ENCODE measurements at regions not wholly inside any gene's neighbourhood (a gene's known extent, or its start where the extent isn't known, plus 50 kb on each side); places are given as distances from the start of the nearest gene placed in this dataset.

DNA sequence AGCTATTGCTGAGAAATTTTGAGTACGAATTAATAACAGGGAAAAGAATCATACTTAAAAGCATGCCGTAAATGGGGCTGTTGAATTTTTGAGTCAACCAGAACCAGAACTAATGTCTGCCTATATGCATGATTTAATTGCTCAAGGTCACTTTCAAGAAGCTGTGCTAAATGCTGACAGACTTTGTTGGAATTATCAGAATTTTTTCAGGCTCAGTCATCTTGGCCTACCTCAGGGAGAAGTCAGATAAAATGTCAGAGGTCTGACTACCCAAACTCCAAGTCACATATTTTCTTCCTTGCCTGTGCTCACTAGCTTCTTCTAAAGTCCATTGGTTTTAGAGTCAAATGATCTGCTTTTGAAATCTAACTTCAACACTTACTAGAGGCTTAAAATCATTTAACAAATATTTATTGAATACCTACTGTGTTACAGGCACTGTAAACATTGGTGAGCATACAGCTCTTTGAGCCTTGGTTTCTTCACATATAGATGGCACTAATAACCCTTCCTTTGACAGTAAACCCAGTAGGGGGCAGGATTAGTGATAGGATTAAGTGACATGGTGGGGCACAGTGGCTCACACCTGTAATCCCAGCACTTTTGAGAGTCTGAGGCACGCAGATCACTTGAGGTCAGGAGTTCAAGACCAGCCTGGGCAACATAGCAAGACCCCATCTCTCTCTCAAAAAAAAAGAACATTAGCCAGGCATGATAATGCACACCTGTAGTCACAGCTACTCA lies 121.2 kb upstream of the SLC44A3 start:
- BruUV-seq (replicated peaks), result no TSS peak
- ChIA-PET POLR2A (ENCODE audit: unreplicated experiment) (interaction anchor here (0.6 to 0.7 kb wide), 4 partner anchors 17 to 451 kb away, joined by 4 to 7 read pairs (median 6); no protein-coding TSS in a partner anchor), CTCF (interaction anchor here (0.6 kb wide), 3 partner anchors 38 to 344 kb away, joined by 3 read pairs; no protein-coding TSS in a partner anchor)
- intact Hi-C loops (cut with micrococcal nuclease; ENCODE audit: unreplicated experiment), result no loop called here
- TF ChIP-seq EZH2 (IDR thresholded peaks at IDR 0.05; ENCODE audit: low read depth), result no peak
- TF ChIP-seq, protein P1, sequence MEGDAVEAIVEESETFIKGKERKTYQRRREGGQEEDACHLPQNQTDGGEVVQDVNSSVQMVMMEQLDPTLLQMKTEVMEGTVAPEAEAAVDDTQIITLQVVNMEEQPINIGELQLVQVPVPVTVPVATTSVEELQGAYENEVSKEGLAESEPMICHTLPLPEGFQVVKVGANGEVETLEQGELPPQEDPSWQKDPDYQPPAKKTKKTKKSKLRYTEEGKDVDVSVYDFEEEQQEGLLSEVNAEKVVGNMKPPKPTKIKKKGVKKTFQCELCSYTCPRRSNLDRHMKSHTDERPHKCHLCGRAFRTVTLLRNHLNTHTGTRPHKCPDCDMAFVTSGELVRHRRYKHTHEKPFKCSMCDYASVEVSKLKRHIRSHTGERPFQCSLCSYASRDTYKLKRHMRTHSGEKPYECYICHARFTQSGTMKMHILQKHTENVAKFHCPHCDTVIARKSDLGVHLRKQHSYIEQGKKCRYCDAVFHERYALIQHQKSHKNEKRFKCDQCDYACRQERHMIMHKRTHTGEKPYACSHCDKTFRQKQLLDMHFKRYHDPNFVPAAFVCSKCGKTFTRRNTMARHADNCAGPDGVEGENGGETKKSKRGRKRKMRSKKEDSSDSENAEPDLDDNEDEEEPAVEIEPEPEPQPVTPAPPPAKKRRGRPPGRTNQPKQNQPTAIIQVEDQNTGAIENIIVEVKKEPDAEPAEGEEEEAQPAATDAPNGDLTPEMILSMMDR (conservative IDR thresholded peaks at IDR 0.05), result no peak
- H3K79me2 ChIP-seq (ENCODE audit: low read depth), result no peaks in the 10 kb centered on the region
- H3K4me1 ChIP-seq (replicated peaks; ENCODE audit: insufficient read depth), result peaks cover 16% of the 10 kb centered on the region
- no peaks in the 10 kb centered on the region for H3K27me3 ChIP-seq (ENCODE audit: insufficient read depth, low read depth)
- H3K4me2 ChIP-seq, result no peak overlapping the region
- H2AFZ ChIP-seq, result no peak overlapping the region
- no peaks in the 10 kb centered on the region for H3K9me2 ChIP-seq (ENCODE audit: insufficient read depth)
- H3K4me3 ChIP-seq, result no peak overlapping the region
- no peaks in the 10 kb centered on the region for H4K20me1 ChIP-seq (ENCODE audit: insufficient read depth)
- no peaks in the 10 kb centered on the region for H3K36me3 ChIP-seq (ENCODE audit: low read depth)
- H3K9me3 ChIP-seq (ENCODE audit: insufficient read depth, low read depth), result no peaks in the 10 kb centered on the region
- no peak for DNase-seq
- H3F3A ChIP-seq (ENCODE audit: insufficient read depth, low read depth), result peaks cover 13% of the 10 kb centered on the region; the same call in 1 of the 2 replicates
- H3K27ac ChIP-seq, result peak overlapping the region; percentile 33; the same call in 1 of the 2 replicates

DNA sequence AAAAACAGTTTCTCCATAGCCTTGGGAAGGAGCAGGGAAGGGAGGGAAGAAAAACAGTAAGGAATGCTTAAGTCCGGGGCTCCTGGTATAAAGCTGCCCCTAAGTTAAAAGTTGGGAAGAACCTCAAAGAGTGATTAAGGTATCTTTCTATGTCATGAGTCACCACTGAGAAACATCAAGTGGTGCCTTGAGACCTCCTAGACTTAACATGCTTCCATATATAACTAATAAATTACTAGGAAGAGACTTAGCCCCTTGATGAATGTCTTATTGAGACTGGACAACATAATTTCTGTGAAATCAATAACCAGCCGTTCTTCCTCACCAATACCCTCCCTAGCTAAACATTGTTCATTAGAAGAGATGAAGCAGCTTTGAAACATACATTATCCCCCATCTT lies 121.8 kb upstream of the SLC44A3 start:
- H2AFZ ChIP-seq, result no peak overlapping the region
- H3K27ac ChIP-seq, result 0 out of 2 replicates have a peak overlapping the region, but pooled peaks have one; percentile 33
- no TSS peak for BruUV-seq (replicated peaks)
- H3K4me1 ChIP-seq (replicated peaks; ENCODE audit: insufficient read depth), result peaks cover 16% of the 10 kb centered on the region
- DNase-seq, result no peak
- CTCF ChIA-PET, result interaction anchor here (0.6 kb wide), 2 partner anchors 38 to 344 kb away, joined by 3 read pairs; no protein-coding TSS in a partner anchor
- no peaks in the 10 kb centered on the region for H3K9me3 ChIP-seq (ENCODE audit: insufficient read depth, low read depth)
- H3F3A ChIP-seq (ENCODE audit: insufficient read depth, low read depth), result peaks cover 13% of the 10 kb centered on the region; the same call in 1 of the 2 replicates
- H3K4me3 ChIP-seq, result no peak overlapping the region
- H4K20me1 ChIP-seq (ENCODE audit: insufficient read depth), result no peaks in the 10 kb centered on the region
- no peak for TF ChIP-seq EZH2 (IDR thresholded peaks at IDR 0.05; ENCODE audit: low read depth)
- TF ChIP-seq, protein P1 (conservative IDR thresholded peaks at IDR 0.05), result no peak
- POLR2A ChIA-PET (ENCODE audit: unreplicated experiment), result interaction anchor here (0.6 to 0.7 kb wide), 2 partner anchors 17 to 451 kb away, joined by 4 to 5 read pairs; no protein-coding TSS in a partner anchor
- no peaks in the 10 kb centered on the region for H3K27me3 ChIP-seq (ENCODE audit: insufficient read depth, low read depth)
- H3K4me2 ChIP-seq, result no peak overlapping the region
- no peaks in the 10 kb centered on the region for H3K9me2 ChIP-seq (ENCODE audit: insufficient read depth)
- H3K79me2 ChIP-seq (ENCODE audit: low read depth), result no peaks in the 10 kb centered on the region
- no peaks in the 10 kb centered on the region for H3K36me3 ChIP-seq (ENCODE audit: low read depth)
- intact Hi-C loops (cut with micrococcal nuclease; ENCODE audit: unreplicated experiment), result no loop called here

- Histone ChIP-seq H3K4me1 (replicated peaks; ENCODE audit: insufficient read depth) (peaks cover 16% of the 10 kb centered on the region), H3K9me2 (ENCODE audit: insufficient read depth) (no peaks in the 10 kb centered on the region), H3K36me3 (ENCODE audit: low read depth) (no peaks in the 10 kb centered on the region), H3K27me3 (ENCODE audit: insufficient read depth, low read depth) (no peaks in the 10 kb centered on the region), H3K4me2 (no peak overlapping the region), H3K79me2 (ENCODE audit: low read depth) (no peaks in the 10 kb centered on the region), H3K9me3 (ENCODE audit: insufficient read depth, low read depth) (no peaks in the 10 kb centered on the region), H3K4me3 (no peak overlapping the region), H4K20me1 (ENCODE audit: insufficient read depth) (no peaks in the 10 kb centered on the region), H3K27ac (no peak overlapping the region), H2AFZ (no peak overlapping the region), H3F3A (ENCODE audit: insufficient read depth, low read depth) (peaks cover 13% of the 10 kb centered on the region; the same call in 1 of the 2 replicates)
- intact Hi-C loops (cut with micrococcal nuclease; ENCODE audit: unreplicated experiment), result no loop called here
- DNase-seq, result no peak
- POLR2A ChIA-PET (ENCODE audit: unreplicated experiment), result no interaction called here
- CTCF ChIA-PET, result no interaction called here
- BruUV-seq (replicated peaks), result no TSS peak
- TF ChIP-seq EZH2 (IDR thresholded peaks at IDR 0.05; ENCODE audit: low read depth), result no peak
- TF ChIP-seq, protein P1 (conservative IDR thresholded peaks at IDR 0.05), result no peak
Observed at GRCh38 chr1:94697839-94698238, 122.3 kb upstream of the SLC44A3 start.

Data from PC-9 (cell line).